Hepatocyte (in vitro differentiated cells): ENCODE measurements at regions not wholly inside any gene's neighbourhood (a gene's known extent, or its start where the extent isn't known, plus 50 kb on each side); places are given as distances from the start of the nearest gene placed in this dataset.

Experiments used
- DNase-seq: peaks from one replicate; pipeline ENCODE4 v3.0.0-alpha.2; 2016; ENCODE audit warnings: low spot score
- H2AFZ ChIP-seq: fragments of 200-600 bp; sonication (generic); 2 replicates; pipeline ENCODE4 v1.6.0; 2016; ENCODE audit warnings: antibody characterized with exemption, mild to moderate bottlenecking
- H3K27ac ChIP-seq: fragments of 200-600 bp; sonication (generic); 2 replicates; pipeline ENCODE4 v1.5.1; 2016; ENCODE audit warnings: mild to moderate bottlenecking
- H3K27me3 ChIP-seq: fragments of 200-600 bp; sonication (generic); 2 replicates; pipeline ENCODE4 v1.6.1; 2016
- H3K36me3 ChIP-seq: fragments of 200-600 bp; sonication (generic); replicated peaks from 2 replicates; pipeline ENCODE4 v1.5.1; 2016; ENCODE audit warnings: low read depth; ENCODE audit not compliant: insufficient read depth
- H3K4me1 ChIP-seq: fragments of 200-600 bp; sonication (generic); 2 replicates; pipeline ENCODE4 v1.5.1; 2016; ENCODE audit warnings: mild to moderate bottlenecking, moderate library complexity; ENCODE audit not compliant: insufficient read depth
- H3K4me2 ChIP-seq: fragments of 200-600 bp; sonication (generic); 2 replicates; pipeline ENCODE4 v1.6.0; 2016
- H3K4me3 ChIP-seq: fragments of 200-600 bp; sonication (generic); 2 replicates; pipeline ENCODE4 v1.5.1; 2016; ENCODE audit warnings: mild to moderate bottlenecking
- H3K79me2 ChIP-seq: fragments of 200-600 bp; sonication (generic); 2 replicates; pipeline ENCODE4 v1.6.0; 2017; ENCODE audit warnings: mild to moderate bottlenecking
- H3K9me2 ChIP-seq: fragments of 200-600 bp; sonication (generic); replicated peaks from 2 replicates; pipeline ENCODE4 v1.6.0; 2017; ENCODE audit warnings: mild to moderate bottlenecking; ENCODE audit not compliant: insufficient read depth
- H3K9me3 ChIP-seq: fragments of 200-600 bp; sonication (generic); 2 replicates; pipeline ENCODE4 v1.5.1; 2016; ENCODE audit warnings: low read depth, mild to moderate bottlenecking
- H4K20me1 ChIP-seq: fragments of 200-600 bp; sonication (generic); 2 replicates; pipeline ENCODE4 v1.6.0; 2016; ENCODE audit warnings: mild to moderate bottlenecking; ENCODE audit not compliant: insufficient read depth, poor library complexity, severe bottlenecking
- CTCF ChIP-seq: fragments of 200-600 bp; sonication (generic); IDR thresholded peaks from 2 replicates; pipeline ENCODE4 v1.5.1; 2016; ENCODE audit warnings: antibody characterized with exemption, mild to moderate bottlenecking; ENCODE audit not compliant: poor library complexity
- EZH2 ChIP-seq: fragments of 200-600 bp; sonication (generic); IDR thresholded peaks from 2 replicates; pipeline ENCODE4 v1.6.1; 2016; ENCODE audit warnings: antibody characterized with exemption, mild to moderate bottlenecking, borderline replicate concordance
- EZH2phosphoT487 ChIP-seq: fragments of 200-600 bp; sonication (generic); IDR thresholded peaks from one replicate; pipeline ENCODE4 v1.6.1; 2018; ENCODE audit warnings: antibody characterized with exemption, mild to moderate bottlenecking, low read depth, moderate library complexity; ENCODE audit not compliant: unreplicated experiment, severe bottlenecking
- WGBS: methylation state at CpG from one replicate; pipeline ENCODE4 v1.1.6; 2016; ENCODE audit warnings: low lambda C conversion rate; ENCODE audit errors: missing lambda C conversion rate; 5-methylcytosine and 5-hydroxymethylcytosine counted together

GRCh38 chr16:5509336-5509735, 411.7 kb upstream of the EEF2KMT start:
- no peak overlapping the region for H3K4me3 ChIP-seq
- no peak for DNase-seq
- 86% methylated on average over 7 of the region's 7 CpGs for WGBS
- H3K4me2 ChIP-seq, result no peak overlapping the region
- H3K4me1 ChIP-seq, result peaks cover 9% of the 10 kb centered on the region
- H3K27me3 ChIP-seq, result peaks cover 5% of the 10 kb centered on the region
- no peaks in the 10 kb centered on the region for H3K9me2 ChIP-seq
- TF ChIP-seq CTCF, result no peak
- TF ChIP-seq EZH2, result no peak
- TF ChIP-seq EZH2phosphoT487, result no peak
- H4K20me1 ChIP-seq, result no peaks in the 10 kb centered on the region
- H3K27ac ChIP-seq, result no peak overlapping the region
- no peaks in the 10 kb centered on the region for H3K79me2 ChIP-seq
- H2AFZ ChIP-seq, result no peak overlapping the region
- H3K9me3 ChIP-seq, result no peaks in the 10 kb centered on the region
- H3K36me3 ChIP-seq, result no peaks in the 10 kb centered on the region

- no peaks in the 10 kb centered on the region for H3K9me3 ChIP-seq
- no peaks in the 10 kb centered on the region for H4K20me1 ChIP-seq
- peaks cover 16% of the 10 kb centered on the region for H3K4me1 ChIP-seq
- DNase-seq, result no peak
- peaks cover 5% of the 10 kb centered on the region for H3K27me3 ChIP-seq
- H2AFZ ChIP-seq, result no peak overlapping the region
- no peak overlapping the region for H3K4me2 ChIP-seq
- H3K27ac ChIP-seq, result no peak overlapping the region
- H3K4me3 ChIP-seq, result no peak overlapping the region
- no peaks in the 10 kb centered on the region for H3K36me3 ChIP-seq
- H3K79me2 ChIP-seq, result no peaks in the 10 kb centered on the region
- no peaks in the 10 kb centered on the region for H3K9me2 ChIP-seq
- 98% methylated on average over 6 of the region's 6 CpGs for WGBS
- TF ChIP-seq EZH2phosphoT487, result no peak
- no peak for TF ChIP-seq EZH2
- TF ChIP-seq CTCF, result no peak
Measured at GRCh38 chr16:5508371-5508770, 410.8 kb upstream of the EEF2KMT start.

- Histone ChIP-seq H3K4me2 (no peak overlapping the region), H3K79me2 (no peaks in the 10 kb centered on the region), H3K4me1 (peaks cover 16% of the 10 kb centered on the region), H3K36me3 (no peaks in the 10 kb centered on the region), H3K9me2 (no peaks in the 10 kb centered on the region), H3K9me3 (no peaks in the 10 kb centered on the region), H3K27ac (no peak overlapping the region), H3K27me3 (peaks cover 5% of the 10 kb centered on the region), H2AFZ (no peak overlapping the region), H4K20me1 (no peaks in the 10 kb centered on the region), H3K4me3 (no peak overlapping the region)
- TF ChIP-seq EZH2phosphoT487 (no peak), CTCF (no peak), EZH2 (no peak)
- no peak for DNase-seq
- 70% methylated on average over 7 of the region's 7 CpGs for WGBS
Measured at GRCh38 chr16:5506021-5506420, 408.4 kb upstream of the EEF2KMT start.

GRCh38 chr16:5505091-5505887, 407.7 kb upstream of the EEF2KMT start:
- 38% methylated on average over 6 of the region's 6 CpGs for whole genome bisulfite sequencing
- H4K20me1 ChIP-seq, result no peaks in the 10 kb centered on the region
- H3K9me3 ChIP-seq, result no peaks in the 10 kb centered on the region
- H3K4me2 ChIP-seq, result no peak overlapping the region
- no peak overlapping the region for H3K27ac ChIP-seq
- no peaks in the 10 kb centered on the region for H3K9me2 ChIP-seq
- H2AFZ ChIP-seq, result no peak overlapping the region
- TF ChIP-seq EZH2 (no peak), EZH2phosphoT487 (no peak), CTCF (no peak)
- peaks cover 16% of the 10 kb centered on the region for H3K4me1 ChIP-seq
- no peaks in the 10 kb centered on the region for H3K36me3 ChIP-seq
- H3K4me3 ChIP-seq, result no peak overlapping the region
- H3K79me2 ChIP-seq, result no peaks in the 10 kb centered on the region
- H3K27me3 ChIP-seq, result peaks cover 5% of the 10 kb centered on the region
- no peak for DNase-seq
